Islet precursor cell (in vitro differentiated cells): ENCODE measurements at regions not wholly inside any gene's neighbourhood (a gene's known extent, or its start where the extent isn't known, plus 50 kb on each side); places are given as distances from the start of the nearest gene placed in this dataset.
A peak's percentile ranks its signal among the peaks of the same experiment; 100 is the strongest.
"Not testable (repeated sequence)": the region's sequence is repeated elsewhere in the genome, so short reads cannot be mapped to it uniquely, and the experiment has no call there.

Experiments
- DNase-seq: peaks from one replicate; pipeline ENCODE4 v3.0.0-alpha.2; 2018

DNA sequence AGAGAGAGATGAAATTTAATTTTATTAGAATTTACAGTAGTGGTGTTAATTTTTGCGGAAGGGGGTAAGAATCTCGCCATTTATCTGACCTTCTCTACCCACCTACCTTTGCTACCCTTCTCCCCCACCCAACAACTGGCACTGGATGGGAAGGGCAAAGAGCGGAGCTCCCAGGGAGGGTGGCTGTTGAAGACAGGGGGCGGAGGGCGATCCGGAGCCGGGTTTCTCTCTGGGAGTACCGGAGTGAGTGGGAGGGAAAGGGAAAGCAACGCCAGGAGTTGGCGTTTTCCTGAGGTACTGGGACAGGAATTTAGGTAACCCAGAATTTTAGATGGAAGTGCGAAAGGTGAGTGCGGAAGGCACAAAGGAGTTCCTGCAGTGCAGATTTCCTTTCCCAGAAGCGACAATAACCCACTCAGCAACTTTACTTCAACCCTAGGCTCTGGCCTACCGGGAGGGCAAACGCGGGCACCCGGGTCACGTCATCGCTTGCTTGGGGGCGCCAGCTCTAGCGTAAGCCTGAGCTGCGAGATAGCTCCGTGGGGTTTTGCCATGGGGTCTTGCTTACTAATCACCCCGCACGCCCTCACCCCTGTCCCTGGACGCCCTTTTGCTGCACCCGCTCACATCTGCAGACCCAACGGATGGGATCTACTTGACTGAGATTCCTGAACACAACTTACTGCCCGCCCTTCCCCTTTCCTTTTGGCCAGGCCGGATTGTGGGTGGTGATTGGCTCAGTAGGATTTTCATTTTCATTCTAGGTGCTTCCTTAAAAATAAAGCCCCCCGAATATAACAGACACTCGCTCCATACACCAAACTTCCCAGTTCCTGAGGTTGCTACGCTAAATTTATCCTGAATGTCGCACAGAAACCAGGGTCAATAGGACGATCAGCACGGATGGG, 413.0 kb upstream of the ESRRG start:
- peak; percentile 51 for DNase-seq

DNA sequence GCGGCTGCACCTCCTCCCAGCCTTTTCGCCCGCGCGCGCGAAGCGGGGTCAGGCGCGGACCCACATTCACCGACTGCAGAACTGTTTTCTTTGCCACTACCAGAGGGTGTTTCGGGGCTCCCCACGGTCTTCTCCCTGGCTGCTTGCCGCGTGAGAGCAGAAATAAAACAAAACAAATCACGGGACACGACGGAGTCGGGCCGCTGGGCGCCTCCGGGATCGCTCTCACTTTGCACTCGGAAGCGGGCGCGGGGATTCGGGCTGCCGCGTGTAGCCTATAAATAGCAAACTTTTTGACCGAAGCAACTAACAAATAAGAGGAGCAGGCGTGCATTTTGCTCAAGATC, 412.3 kb upstream of the ESRRG start:
- DNase-seq = peak; percentile 59

DNA sequence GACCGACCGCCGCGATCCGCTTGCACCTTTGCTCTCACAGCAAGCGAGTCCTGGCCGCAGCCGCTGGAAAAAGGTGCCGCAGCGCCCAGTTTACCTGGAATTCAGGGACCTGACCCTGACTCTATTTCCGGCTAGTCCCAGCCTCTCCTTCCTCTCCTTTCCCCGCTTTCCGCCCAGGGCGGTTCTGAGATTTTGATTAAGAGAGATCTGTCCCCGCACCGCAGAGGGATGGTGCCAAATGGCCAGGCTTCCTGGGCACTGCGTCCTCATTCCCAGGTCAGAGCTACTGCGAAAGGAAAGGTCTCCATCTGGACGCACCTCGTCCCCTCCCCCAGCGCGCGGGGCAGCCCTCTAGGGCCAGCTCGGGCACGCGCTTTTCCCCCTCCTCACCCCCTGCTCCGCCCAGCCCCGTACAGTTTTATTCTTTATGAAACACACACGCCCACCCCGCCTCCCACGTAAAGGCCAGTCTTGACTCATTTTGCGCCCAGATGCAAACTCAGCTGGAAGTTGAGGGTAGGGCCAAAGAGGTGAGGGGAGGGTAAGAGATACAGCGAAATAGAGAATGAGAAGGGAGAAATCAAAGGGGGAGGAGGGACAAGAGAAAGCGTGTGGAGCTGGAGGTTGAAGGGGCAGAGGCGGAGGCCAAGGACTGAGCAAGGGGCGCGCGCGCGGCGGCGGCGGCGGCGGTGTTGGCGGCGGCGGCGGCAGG, 411.8 kb upstream of the ESRRG start:
- no peak for DNase-seq

DNA sequence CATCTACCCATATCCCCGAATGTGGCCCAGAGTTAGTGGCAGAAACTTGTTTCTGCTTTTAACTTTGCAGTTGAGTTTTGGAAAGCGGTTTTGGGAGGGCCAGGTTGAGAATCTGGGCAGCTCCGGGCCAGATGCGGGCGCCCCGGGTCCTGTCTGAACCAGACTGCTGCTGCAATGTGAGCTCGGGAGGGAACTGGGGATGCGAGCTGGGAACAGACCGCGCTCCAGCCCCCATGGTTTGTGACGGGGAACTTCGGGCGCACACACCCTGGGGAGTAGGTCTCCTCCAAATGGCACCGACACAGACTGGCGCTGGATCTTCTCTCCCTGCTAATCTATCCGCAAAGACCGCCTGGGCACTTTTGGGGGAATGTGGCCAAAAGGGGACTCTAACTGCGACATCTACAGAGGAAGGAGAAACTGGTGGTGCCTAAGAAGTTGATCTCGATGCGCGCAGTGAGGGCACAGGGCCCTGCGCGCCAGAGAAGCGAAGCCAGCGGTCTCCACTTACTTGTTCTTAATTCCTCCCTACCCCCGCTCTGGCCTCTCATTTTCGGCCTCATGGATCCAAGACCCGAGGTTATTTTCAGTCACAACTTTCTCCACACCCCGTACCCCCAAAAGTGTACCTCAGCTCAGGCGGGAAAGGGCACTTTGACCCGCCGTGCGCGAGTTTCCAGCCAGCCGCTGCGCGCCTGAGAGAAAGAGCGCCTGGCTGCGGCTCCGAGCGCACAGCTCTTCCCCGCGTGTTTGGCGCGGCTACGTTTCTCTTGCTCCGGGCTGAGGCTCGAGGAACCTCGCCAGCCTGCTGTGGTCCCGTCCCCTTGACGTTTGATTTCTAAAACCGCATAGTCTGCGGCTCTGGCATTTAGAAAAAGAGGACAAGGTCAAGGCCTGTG, 411.0 kb upstream of the ESRRG start:
- no peak for DNase-seq

DNA sequence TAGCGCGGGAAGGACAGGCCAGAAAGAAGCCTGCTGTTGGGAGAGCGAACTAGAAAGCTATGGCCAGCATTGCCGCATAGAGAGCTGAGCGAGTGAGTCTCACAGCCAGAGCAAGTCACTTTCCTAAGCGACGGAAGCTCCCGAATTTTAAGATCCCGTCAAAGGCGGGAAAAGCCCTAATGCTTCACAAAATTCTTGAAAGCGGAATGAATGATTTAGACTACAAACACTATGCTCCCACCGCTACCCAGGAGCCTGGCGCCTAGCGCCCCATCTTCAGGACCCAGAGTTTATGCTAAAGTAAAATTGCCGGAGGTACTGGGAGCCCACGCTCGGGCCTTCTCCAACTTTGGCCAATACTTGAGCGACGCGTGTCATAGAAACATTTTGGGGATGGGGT, 409.9 kb upstream of the ESRRG start:
- DNase-seq = no peak

DNA sequence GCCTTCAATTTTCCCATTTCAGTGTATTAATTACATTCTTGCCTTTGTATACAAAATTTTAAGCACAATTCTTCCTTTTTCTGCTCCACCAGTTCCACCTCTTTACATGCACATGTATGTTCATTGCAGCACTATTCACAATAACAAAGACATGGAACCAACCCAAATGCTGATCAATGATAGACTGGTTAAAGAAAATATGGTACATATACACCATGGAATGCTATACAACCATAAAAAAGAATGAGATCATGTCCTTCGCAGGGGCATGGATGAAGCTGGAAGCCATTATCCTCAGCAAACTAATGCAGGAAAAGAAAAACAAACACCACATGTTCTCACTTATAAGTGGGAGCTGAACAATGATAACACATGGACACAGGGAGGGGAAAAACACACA, 400.1 kb upstream of the ESRRG start:
- not testable (repeated sequence) for DNase-seq

DNA sequence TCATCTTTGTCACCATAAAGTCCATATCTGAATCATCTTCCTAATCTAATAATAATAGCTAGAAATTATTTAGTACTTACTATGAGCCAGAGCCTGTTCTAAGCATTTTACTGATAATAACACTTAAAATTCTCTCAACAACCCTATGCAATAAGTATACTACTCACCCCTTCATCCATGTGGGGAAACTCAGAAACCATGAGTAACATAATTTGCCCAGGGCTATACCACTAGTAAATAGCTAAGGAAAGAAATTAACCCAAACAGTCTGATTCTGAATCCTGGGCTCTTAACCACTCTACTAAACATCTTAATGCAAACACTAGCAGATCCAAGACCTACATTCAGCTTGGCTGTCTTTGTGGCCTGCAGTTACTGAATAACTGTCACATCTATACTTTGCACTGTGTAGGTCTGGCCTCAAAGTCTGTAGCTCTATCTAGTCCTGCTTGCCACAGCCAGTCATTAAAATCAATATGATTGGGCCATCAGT, 394.8 kb upstream of the ESRRG start:
- DNase-seq = no peak

DNA sequence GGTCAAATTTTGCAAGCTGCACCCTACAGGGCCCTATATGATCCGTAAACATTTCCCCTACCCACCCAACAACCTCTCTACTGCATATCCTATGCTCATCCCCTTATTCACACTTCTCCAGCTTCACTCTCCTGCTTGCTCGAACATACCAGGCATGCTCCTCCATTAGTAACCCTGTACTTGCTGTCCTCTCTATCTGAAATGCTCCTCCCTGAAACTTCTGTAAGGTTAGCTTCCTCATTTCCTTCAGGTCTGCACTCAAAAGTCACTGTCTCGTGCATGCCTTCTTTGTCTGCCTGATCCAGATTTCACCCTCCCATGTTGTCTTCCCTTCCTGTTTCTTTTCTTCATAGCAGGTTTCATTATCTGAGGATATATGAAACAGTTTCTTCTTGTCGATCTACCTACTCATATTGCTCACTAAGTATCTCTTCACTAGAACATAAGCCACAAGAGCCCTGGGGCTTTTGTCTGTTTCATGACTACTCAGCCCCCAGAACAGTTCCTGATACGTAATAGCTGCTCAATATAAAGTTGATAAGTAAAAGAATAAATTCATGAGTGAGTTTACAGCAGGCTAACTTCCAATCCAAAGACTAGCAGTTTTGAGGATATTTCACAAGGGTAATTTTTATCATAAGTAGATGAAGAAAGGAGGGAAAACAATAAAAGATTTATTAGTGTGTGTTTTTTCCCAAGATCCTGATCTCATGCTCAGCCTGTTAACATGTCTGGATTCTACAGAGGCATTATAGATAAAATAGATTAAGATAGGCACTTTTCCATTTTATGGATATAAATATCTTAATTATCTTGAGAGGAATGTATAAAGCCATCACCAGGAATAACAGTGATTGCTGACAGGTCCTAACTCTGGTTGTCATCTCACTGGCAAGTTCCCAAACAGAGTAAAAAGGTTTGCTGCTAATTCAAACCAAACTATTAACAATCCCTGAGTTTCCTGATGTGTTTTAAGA, 392.5 kb upstream of the ESRRG start:
- no peak for DNase-seq

DNA sequence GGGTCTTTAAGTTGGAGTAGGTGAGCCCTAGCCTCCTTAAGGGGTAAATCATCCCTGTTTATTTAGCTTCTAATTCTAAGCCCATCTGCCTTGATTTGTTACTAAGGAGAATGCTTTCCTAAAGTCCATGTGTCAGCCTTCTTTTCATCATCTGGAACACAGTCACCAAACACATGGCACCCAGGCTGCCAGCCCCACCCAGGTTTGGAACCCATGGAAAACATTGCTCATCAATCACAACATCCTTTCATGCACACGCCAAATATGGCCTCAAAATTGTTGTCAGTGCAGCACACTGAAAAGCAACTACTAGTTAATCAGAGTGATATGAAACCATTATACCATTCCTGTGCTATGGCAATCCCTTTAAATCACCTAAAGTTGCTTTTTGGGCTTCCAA, 386.7 kb upstream of the ESRRG start:
- no peak for DNase-seq

DNA sequence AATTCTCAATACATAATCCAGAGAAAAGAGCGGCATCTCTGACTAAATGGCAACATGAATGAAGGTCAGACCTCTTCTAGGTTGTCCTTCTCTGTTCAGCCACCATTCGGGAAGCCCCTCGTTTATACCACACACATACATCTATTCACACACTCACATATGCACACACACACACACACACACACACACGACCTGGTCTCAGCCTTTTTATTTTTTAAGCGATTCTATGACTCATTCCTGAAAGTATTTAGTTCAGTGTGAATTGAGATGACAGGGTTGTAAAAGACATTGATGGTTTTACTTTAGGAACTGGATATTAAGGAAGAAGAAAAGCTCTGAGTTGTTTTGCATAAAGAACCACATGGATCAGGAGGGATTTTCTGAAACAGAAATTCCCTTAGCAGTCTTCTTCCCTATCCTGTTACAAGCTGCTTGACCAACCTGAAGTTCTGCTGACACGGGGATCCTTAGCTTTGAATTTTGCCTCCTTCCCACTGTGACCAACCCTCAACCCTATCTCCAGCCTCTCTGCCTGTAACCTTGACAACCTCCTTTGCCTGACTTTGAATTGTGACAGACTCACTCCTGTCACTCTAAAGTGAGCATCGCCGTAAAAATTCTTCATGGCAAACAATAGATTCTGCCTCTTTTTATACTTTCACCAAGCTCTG, 383.1 kb upstream of the ESRRG start:
- DNase-seq = no peak

DNA sequence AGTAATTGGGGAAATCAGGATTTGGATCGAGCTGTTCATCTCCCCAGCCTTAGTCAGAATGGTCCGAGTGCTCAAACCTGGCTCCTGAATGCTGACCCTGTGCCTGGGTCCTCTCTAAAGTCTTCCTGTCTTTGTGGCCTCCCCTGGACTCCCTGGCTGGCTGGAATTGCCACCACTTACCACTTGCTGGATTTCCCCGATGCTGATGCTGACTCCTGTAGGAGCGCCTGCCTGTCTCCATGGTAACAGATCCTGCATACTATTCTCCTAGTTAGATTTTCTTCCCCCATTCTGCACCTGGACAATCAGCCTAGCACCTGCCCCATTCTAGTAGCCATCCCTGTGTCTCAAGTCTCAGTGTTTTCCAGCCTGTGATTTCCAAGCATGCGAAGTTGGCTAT, 382.2 kb upstream of the ESRRG start:
- DNase-seq = no peak

DNA sequence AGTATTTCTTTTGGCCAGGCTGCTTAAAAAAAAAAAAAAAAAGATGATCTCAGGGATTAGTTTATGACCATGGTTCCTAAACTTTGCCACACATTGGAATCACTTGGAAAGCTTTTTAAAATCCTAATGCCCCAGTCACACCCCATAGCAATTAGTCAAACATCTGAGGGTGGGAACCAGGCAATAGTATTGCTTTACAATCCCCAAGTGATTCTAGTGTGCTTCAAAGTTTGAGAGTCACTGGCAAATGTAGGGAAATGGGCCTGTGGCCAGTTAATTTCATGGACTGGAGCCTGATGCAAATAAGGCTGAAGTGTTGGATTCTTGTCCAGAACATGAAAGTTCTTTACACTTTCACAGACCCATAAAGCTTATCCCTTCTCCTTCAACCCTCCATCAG, 374.6 kb upstream of the ESRRG start:
- DNase-seq = no peak

DNA sequence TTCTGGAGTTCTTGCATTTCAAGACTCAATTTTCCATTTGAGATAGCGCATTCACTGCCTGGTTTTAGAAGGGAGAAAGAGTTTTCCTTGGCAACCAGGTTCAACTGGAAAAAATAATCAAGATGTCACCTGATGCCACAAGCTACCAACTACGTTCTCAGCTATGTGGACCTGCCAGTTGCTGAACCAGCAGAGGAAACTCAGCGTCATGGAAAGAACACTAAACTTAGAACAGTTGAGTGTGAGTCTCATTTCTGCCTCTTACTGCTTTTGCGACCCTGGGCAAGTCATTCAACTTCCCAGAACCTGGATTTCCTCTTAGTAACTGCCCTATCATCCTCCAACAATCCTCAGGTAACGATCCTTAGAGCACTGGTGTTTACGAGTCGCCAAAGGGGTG, 373.0 kb upstream of the ESRRG start:
- DNase-seq = no peak

DNA sequence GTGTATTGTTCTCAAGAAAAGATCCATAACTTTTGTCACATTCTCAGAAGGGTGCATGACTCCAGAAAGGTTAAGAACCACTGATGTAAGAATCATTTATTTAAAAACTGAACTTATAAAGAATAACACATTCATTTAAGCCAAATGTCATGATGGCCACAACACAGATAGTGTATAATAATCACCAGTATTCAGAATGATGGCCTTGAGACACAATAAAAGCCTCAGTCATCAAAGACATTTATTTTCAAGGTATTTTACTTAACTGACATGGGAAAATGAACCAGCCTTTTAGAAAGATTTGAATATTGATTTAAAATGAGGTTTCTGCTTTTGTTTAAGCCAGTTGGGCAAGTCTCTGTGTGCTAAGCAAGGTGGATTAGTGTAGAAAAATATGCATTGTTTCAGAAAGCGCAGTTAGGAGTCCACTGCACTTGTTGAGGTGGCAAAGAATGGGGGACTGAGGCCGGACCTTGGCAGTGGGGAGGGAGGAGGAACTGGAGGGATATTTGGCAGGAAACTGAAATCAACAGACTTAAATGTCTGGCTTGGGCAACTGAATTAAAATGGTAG, 371.9 kb upstream of the ESRRG start:
- DNase-seq = no peak

DNA sequence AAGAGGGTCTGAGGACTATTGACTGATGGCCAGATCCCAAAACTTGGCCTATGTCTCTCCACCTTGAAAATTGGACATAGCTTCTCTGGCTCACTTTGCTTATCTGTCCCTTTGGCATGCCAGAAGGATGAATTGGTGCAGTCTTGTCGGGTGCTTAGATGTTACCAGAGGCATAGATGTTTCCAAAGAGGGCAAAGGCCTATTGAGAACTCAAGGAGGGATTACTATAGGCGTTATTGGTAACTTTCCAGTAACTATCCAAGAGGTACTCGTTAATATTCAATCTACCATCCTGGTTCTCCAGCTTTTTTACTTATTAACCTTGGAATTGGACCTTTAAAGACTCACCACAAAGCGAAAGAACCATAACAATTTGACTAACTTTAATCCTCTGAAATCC, 368.3 kb upstream of the ESRRG start:
- DNase-seq = no peak

DNA sequence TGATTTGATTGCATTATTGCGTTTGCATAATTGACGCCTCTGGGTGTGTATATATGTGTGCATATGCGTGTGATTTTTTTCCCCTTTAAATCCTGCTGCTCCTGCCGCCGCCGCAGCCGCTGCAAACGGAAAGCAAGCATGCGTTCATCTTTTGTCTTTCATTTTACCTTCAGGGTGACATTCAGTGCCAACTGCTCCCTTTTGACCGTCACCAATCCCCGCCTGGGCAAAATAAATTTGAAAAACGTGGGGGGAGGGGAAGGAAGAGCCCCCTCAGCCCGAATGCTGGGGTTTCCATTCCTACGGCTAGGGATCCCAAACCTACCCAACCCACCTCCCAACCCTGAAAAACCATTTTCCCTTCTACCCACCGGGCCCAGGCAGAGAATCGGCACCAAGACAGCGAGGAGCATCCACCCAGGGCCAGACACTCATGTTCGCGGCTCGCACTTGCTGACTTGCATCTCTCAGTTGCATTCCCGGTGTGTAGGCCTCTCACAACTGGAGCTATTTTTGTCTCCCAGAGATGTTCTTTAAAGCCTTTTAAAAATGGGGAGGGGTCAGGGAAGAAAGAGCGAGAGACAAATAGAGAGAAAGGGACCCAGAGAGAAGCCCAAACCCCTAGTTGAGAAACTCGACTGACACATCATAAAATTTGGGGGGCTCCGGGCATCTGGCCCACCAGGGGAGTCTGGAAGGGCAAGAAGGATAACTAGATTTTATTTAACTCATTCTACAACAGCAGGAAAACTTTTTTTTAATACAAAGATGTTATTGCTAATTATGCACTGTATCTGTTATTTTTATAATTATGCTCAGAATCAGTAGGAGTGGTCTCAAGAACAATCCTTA, 367.1 kb upstream of the ESRRG start:
- no peak for DNase-seq

DNA sequence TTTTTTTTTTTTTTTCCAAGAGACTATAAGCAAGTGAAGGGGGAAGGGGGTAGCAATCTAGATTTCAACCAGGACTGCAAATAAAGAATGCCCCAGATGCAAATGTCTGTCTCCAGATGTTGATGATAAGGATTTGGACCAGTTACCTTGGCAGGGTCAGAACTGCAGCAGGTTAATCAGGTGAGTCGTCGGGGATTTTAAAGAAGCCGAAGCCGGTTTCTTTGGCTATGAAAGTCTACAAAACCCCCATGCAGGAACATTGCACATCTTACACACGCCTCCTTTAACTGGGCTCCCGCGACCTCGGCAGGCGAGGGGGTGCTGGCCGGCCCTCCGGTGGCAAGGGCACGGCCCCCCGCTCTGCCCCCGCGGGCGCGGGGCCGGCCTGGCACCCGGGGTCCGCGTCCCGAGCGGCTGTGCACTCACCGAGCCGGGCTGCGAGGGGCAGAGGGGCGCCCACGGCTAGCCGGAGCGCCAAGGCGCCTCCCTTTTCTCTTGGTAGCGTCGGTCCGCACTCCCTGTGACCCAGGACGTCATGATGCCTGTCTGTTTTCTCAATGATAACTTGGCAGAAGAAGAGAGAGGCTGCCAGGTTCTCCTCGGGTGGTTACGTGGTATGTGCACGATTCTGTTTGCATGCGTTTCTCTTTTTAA, 366.3 kb upstream of the ESRRG start:
- DNase-seq = no peak

DNA sequence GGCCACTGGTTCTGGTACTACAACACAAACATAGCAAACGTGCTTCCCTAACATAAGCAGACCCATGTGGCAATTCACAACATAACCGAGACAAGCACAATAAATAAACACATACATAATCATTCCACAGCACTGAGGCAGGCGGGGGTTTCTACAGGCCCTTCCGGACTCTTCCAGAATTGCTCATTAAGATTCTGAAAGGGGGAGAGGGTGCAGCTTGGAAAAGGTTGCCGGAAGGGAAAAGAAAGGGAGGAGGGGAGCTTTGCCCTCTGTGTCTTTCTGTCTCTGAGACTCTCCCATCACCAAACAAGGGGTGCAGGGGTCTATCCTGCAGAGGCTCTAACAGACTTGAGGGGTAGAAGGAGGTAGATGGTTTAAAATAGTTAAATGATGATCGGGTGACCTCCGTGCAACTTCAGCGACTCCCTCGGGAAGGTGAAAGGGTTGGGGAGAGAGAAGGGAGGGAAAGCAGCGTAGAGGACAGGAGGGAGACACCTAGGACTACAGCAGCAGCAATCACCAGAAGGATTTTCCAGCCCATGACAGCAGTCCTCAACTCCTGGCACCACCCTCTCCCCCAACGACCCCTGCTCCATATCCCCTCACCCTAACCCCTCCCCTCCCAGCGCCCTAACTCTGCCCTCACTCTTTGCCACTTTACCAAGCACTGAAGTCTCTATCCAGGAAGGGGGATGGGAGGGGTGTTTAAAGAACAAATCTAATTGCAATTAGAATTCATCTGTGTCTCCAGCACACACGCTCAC, 365.5 kb upstream of the ESRRG start:
- DNase-seq = no peak

DNA sequence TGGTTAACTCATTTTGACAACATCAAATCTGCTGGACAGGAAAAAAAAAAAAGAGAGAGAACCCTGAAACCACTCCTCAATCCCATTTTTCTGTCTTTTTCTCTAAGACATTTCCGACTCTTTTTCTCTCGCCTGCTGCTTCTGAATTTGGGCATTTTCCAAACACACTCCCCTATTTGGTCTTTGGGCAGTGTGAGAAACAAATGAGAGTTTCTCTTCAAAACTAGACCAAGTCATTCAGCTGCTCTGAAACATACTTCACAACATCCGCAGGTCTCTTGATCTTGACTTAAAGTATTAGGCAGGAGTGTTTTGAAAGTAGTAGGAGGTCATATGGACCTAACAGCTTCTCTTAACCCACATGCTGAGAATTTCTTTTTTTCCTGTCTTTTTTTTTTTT, 364.8 kb upstream of the ESRRG start:
- DNase-seq = no peak
